Adrenal gland (tissue), 9 donors: ENCODE measurements at regions not wholly inside any gene's neighbourhood (a gene's known extent, or its start where the extent isn't known, plus 50 kb on each side); places are given as distances from the start of the nearest gene placed in this dataset.
"Not testable (repeated sequence)": the region's sequence is repeated elsewhere in the genome, so short reads cannot be mapped to it uniquely, and the experiment has no call there.

Experiments
- DNase-seq, 7 donors: peaks; one replicate each; pipeline ENCODE4 v3.0.0-alpha.2; 2019 to 2020
- H3K27ac ChIP-seq, 5 donors: fragments of 200-600 bp; sonication (generic) in 4 of 5; 1 replicate in 3 of 5; 2 replicates in 2 of 5; pipeline versions ENCODE4 v1.5.1 to v1.8.0; 2016 to 2020; ENCODE audit warnings: mild to moderate bottlenecking in 1 of 5
- H3K27me3 ChIP-seq: fragments of 200-600 bp; 2 replicates; pipeline ENCODE4 v1.8.0; 2021
- H3K36me3 ChIP-seq, 2 donors: fragments of 200-600 bp; replicated peaks in 1 of 2; 1 replicate in 1 of 2; 2 replicates in 1 of 2; pipeline versions ENCODE4 v1.5.1 to v1.8.0; 2018 to 2022
- H3K4me1 ChIP-seq, 2 donors: fragments of 200-600 bp; replicated peaks in 1 of 2; 1 replicate in 1 of 2; 2 replicates in 1 of 2; pipeline versions ENCODE4 v1.5.1 to v1.8.0; 2018 to 2021
- H3K4me3 ChIP-seq, 4 donors: fragments of 200-600 bp; sonication (generic) in 3 of 4; one replicate each; pipeline ENCODE4 v1.5.1; 2016 to 2018
- H3K9me3 ChIP-seq, 3 donors: fragments of 200-600 bp; sonication (generic) in 1 of 3; replicated peaks in 1 of 3; 1 replicate in 2 of 3; 2 replicates in 1 of 3; pipeline versions ENCODE4 v1.5.1 to v1.8.0; 2016 to 2021
- CTCF ChIP-seq, 6 experiments: fragments of 450-650 bp in 4 of 6; fragments of 200-600 bp in 2 of 6; sonication (generic) in 1 of 6; IDR thresholded peaks; 1 replicate in 5 of 6; 2 replicates in 1 of 6; pipeline versions ENCODE4 v1.5.1 to v1.8.0; 2016 to 2021; ENCODE audit warnings: antibody characterized with exemption in 6 of 6, mild to moderate bottlenecking in 2 of 6, moderate library complexity in 1 of 6
- POLR2A ChIP-seq, 2 donors: fragments of 450-650 bp; IDR thresholded peaks; one replicate each; pipeline ENCODE4 v1.6.1; 2017; ENCODE audit warnings: antibody characterized with exemption in 2 of 2, mild to moderate bottlenecking in 2 of 2, moderate library complexity in 1 of 2
- WGBS, 4 donors: extraction: QIAGEN DNeasy Blood & Tissue Kit in 2 of 4; methylation state at CpG; one replicate each; pipeline versions ENCODE4 v1.1.5 to v1.1.7; 2013 to 2017; 5-methylcytosine and 5-hydroxymethylcytosine counted together
- intact Hi-C, 2 donors: fragments of 100-400 bp; cut with DNase I; formaldehyde crosslinking; loops; one replicate each; pipeline versions ENCODE4 v1.14.1 to v1.15.0; 2022 to 2023
- donor health status: healthy with polysubstance abuse.
- donor health status: Bipolar disorder and iron deficiency.
- donor health status: DM: yes; HTN: yes; CAD: no.
- donor health status: DM: no; HTN: no; CAD: no.
- donor health status: DM: no; HTN: no; CAD: no.

GRCh38 chr2:143930891-143931290, 589.0 kb downstream of the ZEB2 start:
- WGBS, 4 donors = 77 to 92% (median 84%) methylated on average over 2 of the region's 2 CpGs
- Histone ChIP-seq H3K27me3 (no peaks in the 10 kb centered on the region), H3K4me3 (no peak overlapping the region), H3K9me3 (no peaks in the 10 kb centered on the region), H3K36me3 (no peaks in the 10 kb centered on the region), H3K27ac (no peak overlapping the region), H3K4me1 (no peaks in the 10 kb centered on the region)
- no peak for DNase-seq
- TF ChIP-seq CTCF (IDR thresholded peaks at IDR 0.05) (no peak), POLR2A (IDR thresholded peaks at IDR 0.05) (no peak)
- intact Hi-C loops = no loop called here

GRCh38 chr2:143928613-143929012, 591.3 kb downstream of the ZEB2 start:
- H3K27ac ChIP-seq = no peak overlapping the region
- no peaks in the 10 kb centered on the region for H3K27me3 ChIP-seq
- 43 to 57% (median 49%) methylated on average over 1 of the region's 1 CpG for WGBS, 4 donors
- H3K4me3 ChIP-seq = no peak overlapping the region
- no peaks in the 10 kb centered on the region for H3K9me3 ChIP-seq
- intact Hi-C loops = no loop called here
- TF ChIP-seq CTCF (IDR thresholded peaks at IDR 0.05) = no peak
- no peak for TF ChIP-seq POLR2A (IDR thresholded peaks at IDR 0.05)
- no peaks in the 10 kb centered on the region for H3K4me1 ChIP-seq
- DNase-seq = no peak
- no peaks in the 10 kb centered on the region for H3K36me3 ChIP-seq

GRCh38 chr2:143928184-143928583, 591.7 kb downstream of the ZEB2 start:
- no peaks in the 10 kb centered on the region for H3K36me3 ChIP-seq
- no peaks in the 10 kb centered on the region for H3K9me3 ChIP-seq
- no peak for DNase-seq
- H3K4me3 ChIP-seq = no peak overlapping the region
- intact Hi-C loops = no loop called here
- H3K27me3 ChIP-seq = no peaks in the 10 kb centered on the region
- no peaks in the 10 kb centered on the region for H3K4me1 ChIP-seq
- WGBS, 4 donors = 80 to 89% (median 81%) methylated on average over 1 of the region's 1 CpG
- no peak overlapping the region for H3K27ac ChIP-seq
- TF ChIP-seq POLR2A (IDR thresholded peaks at IDR 0.05) (no peak), CTCF (IDR thresholded peaks at IDR 0.05) (no peak)

- no peak overlapping the region for H3K4me3 ChIP-seq
- no peak for DNase-seq
- 68 to 79% (median 71%) methylated on average over 3 to 4 of the region's 4 CpGs for WGBS, 4 donors
- no peaks in the 10 kb centered on the region for H3K36me3 ChIP-seq
- H3K27ac ChIP-seq = no peak overlapping the region
- TF ChIP-seq CTCF (IDR thresholded peaks at IDR 0.05) (no peak), POLR2A (IDR thresholded peaks at IDR 0.05) (no peak)
- H3K27me3 ChIP-seq = no peaks in the 10 kb centered on the region
- no peaks in the 10 kb centered on the region for H3K4me1 ChIP-seq
- no peaks in the 10 kb centered on the region for H3K9me3 ChIP-seq
- intact Hi-C loops = no loop called here
These were observed 593.2 kb downstream of the ZEB2 start for GRCh38 chr2:143926736-143927135.

- H3K9me3 ChIP-seq, H3K4me1 ChIP-seq, H3K4me3 ChIP-seq, H3K27me3 ChIP-seq, H3K27ac ChIP-seq, H3K36me3 ChIP-seq, intact Hi-C loops, DNase-seq: not testable (repeated sequence)
- 85 to 98% (median 96%) methylated on average over 7 to 33 of the region's 42 CpGs for WGBS, 4 donors
These were observed 597.6 kb downstream of the ZEB2 start for GRCh38 chr2:143922261-143922830.
